ENCODE measurements at regions not wholly inside any gene's neighbourhood (a gene's known extent, or its start where the extent isn't known, plus 50 kb on each side); places are given as distances from the start of the nearest gene placed in this dataset.

DNA sequence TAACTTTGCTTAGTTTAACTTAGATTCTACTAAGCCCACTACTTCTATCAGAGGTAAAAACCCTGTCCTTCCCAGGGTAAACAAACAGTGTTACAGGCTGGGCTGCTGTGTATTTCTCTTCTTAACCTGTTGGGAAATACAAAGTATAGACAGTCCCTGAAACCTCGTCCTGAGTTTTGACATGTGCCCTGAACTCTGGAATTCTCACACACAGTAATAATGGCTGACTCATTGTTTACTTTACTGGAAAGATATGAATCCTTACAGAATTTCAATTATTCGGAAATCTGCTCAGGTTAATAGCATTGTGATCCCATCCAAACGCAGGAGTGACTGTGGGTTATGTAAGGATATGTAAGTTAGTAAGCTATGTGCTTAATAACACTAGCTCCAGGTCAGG is 199.1 kb downstream of the TMEM114 start:
- TF ChIP-seq EZH2 (IDR thresholded peaks at IDR 0.05; ENCODE audit: low read length): no peak
- TF ChIP-seq CTCF (optimal IDR thresholded peaks at IDR 0.05 in 1 of 3, IDR thresholded peaks at IDR 0.05 in 1 of 3, conservative IDR thresholded peaks at IDR 0.05 in 1 of 3; ENCODE audit: extremely low read depth in 1 of 3, insufficient read depth in 2 of 3, low read length in 3 of 3): no peak
- H3K36me3 ChIP-seq (ENCODE audit: control insufficient read depth in 2 of 2, extremely low read depth in 1 of 2, insufficient read depth in 2 of 2, low read length in 2 of 2): no peaks in the 10 kb centered on the region
- no peak overlapping the region for H3K27ac ChIP-seq (ENCODE audit: control insufficient read depth, insufficient read depth, low read length)
- DNase-seq (ENCODE audit: low read depth, low spot score): no peak
- H3K9me1 ChIP-seq (ENCODE audit: control insufficient read depth, extremely low read depth, insufficient read depth, low read length): no peaks in the 10 kb centered on the region
- no peak overlapping the region for H3K9ac ChIP-seq (ENCODE audit: control insufficient read depth, extremely low read depth, insufficient read depth, low read length)
- no peak overlapping the region for H3K4me3 ChIP-seq (ENCODE audit: control insufficient read depth in 2 of 3, extremely low read depth in 1 of 3, insufficient read depth in 2 of 3, low read depth in 1 of 3, low read length in 3 of 3)
- no peaks in the 10 kb centered on the region for H4K20me1 ChIP-seq (ENCODE audit: control insufficient read depth, extremely low read depth, insufficient read depth, low read length)
- dilution Hi-C loops (cut with MboI; ENCODE audit: extremely low pct_ligation_motif_present, low sequenced_read_pairs): no loop called here
- no peaks in the 10 kb centered on the region for H3K27me3 ChIP-seq (ENCODE audit: control insufficient read depth, extremely low read depth, insufficient read depth, low read length)
- H3K9me3 ChIP-seq (ENCODE audit: control insufficient read depth, low read depth, low read length): no peaks in the 10 kb centered on the region
- no peak for FAIRE-seq
- no peak overlapping the region for H2AFZ ChIP-seq (ENCODE audit: control insufficient read depth, low read length)
- no peaks in the 10 kb centered on the region for H3K79me2 ChIP-seq (ENCODE audit: control insufficient read depth, insufficient read depth, low read length)
- H3K4me1 ChIP-seq (ENCODE audit: control insufficient read depth, extremely low read depth, insufficient read depth, low read length): no peaks in the 10 kb centered on the region
- no peak overlapping the region for H3K4me2 ChIP-seq (ENCODE audit: control insufficient read depth, extremely low read depth, insufficient read depth, low read depth, low read length)

DNA sequence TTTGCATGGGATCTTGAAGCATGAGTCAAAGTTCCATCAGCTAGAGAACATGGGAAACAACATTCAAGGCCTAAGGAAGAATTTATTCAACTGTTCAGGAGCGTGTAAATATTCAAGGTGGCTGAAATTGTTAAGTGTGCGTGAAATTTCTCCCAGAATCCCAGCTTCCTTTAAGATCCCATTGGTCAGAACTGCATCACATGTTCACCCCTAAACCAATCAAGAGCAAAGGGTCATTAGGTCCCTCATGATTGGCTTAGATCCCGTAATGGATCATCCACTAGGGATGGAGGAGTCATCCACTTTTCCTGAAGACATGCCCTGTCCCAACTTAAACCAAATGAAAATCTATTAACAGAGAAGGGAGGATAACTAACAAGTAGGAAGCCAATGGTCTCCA is 201.6 kb downstream of the TMEM114 start:
- TF ChIP-seq EZH2 (IDR thresholded peaks at IDR 0.05; ENCODE audit: low read length) (no peak), CTCF (optimal IDR thresholded peaks at IDR 0.05 in 1 of 3, IDR thresholded peaks at IDR 0.05 in 1 of 3, conservative IDR thresholded peaks at IDR 0.05 in 1 of 3; ENCODE audit: extremely low read depth in 1 of 3, insufficient read depth in 2 of 3, low read length in 3 of 3) (no peak)

More for the DNA sequence above, 201.6 kb downstream of the TMEM114 start:
- Histone ChIP-seq H3K4me2 (ENCODE audit: control insufficient read depth, extremely low read depth, insufficient read depth, low read depth, low read length) (no peak overlapping the region), H3K27me3 (ENCODE audit: control insufficient read depth, extremely low read depth, insufficient read depth, low read length) (no peaks in the 10 kb centered on the region), H3K36me3 (ENCODE audit: control insufficient read depth in 2 of 2, extremely low read depth in 1 of 2, insufficient read depth in 2 of 2, low read length in 2 of 2) (no peaks in the 10 kb centered on the region), H3K4me3 (ENCODE audit: control insufficient read depth in 2 of 3, extremely low read depth in 1 of 3, insufficient read depth in 2 of 3, low read depth in 1 of 3, low read length in 3 of 3) (no peak overlapping the region), H4K20me1 (ENCODE audit: control insufficient read depth, extremely low read depth, insufficient read depth, low read length) (no peaks in the 10 kb centered on the region), H3K79me2 (ENCODE audit: control insufficient read depth, insufficient read depth, low read length) (no peaks in the 10 kb centered on the region), H3K9me1 (ENCODE audit: control insufficient read depth, extremely low read depth, insufficient read depth, low read length) (no peaks in the 10 kb centered on the region), H2AFZ (ENCODE audit: control insufficient read depth, low read length) (no peak overlapping the region), H3K9me3 (ENCODE audit: control insufficient read depth, low read depth, low read length) (peaks cover 3% of the 10 kb centered on the region), H3K27ac (ENCODE audit: control insufficient read depth, insufficient read depth, low read length) (no peak overlapping the region), H3K9ac (ENCODE audit: control insufficient read depth, extremely low read depth, insufficient read depth, low read length) (no peak overlapping the region), H3K4me1 (ENCODE audit: control insufficient read depth, extremely low read depth, insufficient read depth, low read length) (no peaks in the 10 kb centered on the region)
- DNase-seq (ENCODE audit: low read depth, low spot score) (no peak), FAIRE-seq (no peak)
- dilution Hi-C loops (cut with MboI; ENCODE audit: extremely low pct_ligation_motif_present, low sequenced_read_pairs): no loop called here
